GM10248 (cell line): ENCODE measurements at regions not wholly inside any gene's neighbourhood (a gene's known extent, or its start where the extent isn't known, plus 50 kb on each side); places are given as distances from the start of the nearest gene placed in this dataset.

Experiments
- CTCF ChIA-PET: fragments of 300-600 bp; sonication (Branson Sonifier 250); formaldehyde crosslinking; extraction: SDS; loops from one replicate; lab custom pipeline; 2021; ENCODE audit warnings: antibody characterized with exemption; lab: Yijun Ruan, JAX
- POLR2A ChIA-PET: fragments of 350-650 bp; sonication (Branson Sonifier 250); formaldehyde crosslinking; extraction: SDS; loops from one replicate; lab custom pipeline; 2020; ENCODE audit warnings: antibody characterized with exemption; lab: Yijun Ruan, JAX
- DNase-seq: peaks from one replicate; pipeline ENCODE4 v3.0.0; 2012; ENCODE audit errors: extremely low spot score
- TF ChIP-seq, protein P1 (sequence below): IDR thresholded peaks from 2 replicates; pipeline ENCODE4 v1.5.1; 2012; ENCODE audit warnings: mild to moderate bottlenecking, low read depth; ENCODE audit errors: extremely low read depth, missing control alignments, control extremely low read depth

DNA sequence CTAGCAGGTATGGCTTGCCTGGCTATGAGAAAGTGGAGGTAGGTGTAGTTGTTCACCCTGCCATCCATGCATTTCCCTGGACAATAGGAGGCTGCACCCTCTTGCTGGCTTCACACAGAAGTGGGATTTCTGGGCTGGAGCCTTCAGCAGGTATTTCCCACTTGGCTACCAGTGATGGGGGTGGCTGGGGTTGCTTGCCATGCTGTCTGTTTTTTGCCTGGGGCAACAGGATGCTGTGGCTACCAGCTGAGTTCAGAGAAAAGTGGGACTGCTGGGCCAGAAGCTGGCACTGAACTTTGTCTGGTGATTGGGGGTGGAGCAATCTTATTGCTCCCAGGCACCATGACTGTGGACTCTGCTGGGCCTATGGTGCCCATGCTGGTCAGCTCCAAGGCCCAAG is 299.6 kb downstream of the FAM170A start:
- POLR2A ChIA-PET, result no interaction called here
- TF ChIP-seq, protein P1, sequence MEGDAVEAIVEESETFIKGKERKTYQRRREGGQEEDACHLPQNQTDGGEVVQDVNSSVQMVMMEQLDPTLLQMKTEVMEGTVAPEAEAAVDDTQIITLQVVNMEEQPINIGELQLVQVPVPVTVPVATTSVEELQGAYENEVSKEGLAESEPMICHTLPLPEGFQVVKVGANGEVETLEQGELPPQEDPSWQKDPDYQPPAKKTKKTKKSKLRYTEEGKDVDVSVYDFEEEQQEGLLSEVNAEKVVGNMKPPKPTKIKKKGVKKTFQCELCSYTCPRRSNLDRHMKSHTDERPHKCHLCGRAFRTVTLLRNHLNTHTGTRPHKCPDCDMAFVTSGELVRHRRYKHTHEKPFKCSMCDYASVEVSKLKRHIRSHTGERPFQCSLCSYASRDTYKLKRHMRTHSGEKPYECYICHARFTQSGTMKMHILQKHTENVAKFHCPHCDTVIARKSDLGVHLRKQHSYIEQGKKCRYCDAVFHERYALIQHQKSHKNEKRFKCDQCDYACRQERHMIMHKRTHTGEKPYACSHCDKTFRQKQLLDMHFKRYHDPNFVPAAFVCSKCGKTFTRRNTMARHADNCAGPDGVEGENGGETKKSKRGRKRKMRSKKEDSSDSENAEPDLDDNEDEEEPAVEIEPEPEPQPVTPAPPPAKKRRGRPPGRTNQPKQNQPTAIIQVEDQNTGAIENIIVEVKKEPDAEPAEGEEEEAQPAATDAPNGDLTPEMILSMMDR, result no peak
- CTCF ChIA-PET, result interaction anchor here (1.7 kb wide), 1 partner anchor 10 kb away, joined by 6 read pairs; no protein-coding TSS in a partner anchor
- no peak for DNase-seq

DNA sequence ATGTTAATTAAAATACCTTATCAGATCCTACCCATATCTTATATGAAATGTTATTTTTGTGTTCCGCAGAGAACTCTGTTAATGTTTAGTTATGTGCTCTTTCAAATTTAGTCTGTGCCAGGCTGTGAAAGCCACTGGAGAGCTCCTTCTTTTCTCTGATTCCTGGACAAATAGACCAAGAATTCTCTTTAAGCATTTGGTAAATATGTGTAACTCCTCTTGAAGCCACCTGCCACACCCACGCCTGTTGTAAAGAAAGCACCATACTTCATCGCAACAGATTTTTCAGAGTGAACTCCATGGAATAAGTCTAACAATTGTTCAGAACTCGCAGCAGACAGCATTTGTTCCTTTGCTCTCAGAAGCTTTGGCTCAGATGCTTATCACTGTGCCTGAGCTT is 301.1 kb downstream of the FAM170A start:
- no peak for DNase-seq
- POLR2A ChIA-PET, result no interaction called here
- TF ChIP-seq, protein P1, result no peak
- CTCF ChIA-PET, result interaction anchor here (1.6 kb wide), 1 partner anchor 9 kb away, joined by 5 read pairs; no protein-coding TSS in a partner anchor

DNA sequence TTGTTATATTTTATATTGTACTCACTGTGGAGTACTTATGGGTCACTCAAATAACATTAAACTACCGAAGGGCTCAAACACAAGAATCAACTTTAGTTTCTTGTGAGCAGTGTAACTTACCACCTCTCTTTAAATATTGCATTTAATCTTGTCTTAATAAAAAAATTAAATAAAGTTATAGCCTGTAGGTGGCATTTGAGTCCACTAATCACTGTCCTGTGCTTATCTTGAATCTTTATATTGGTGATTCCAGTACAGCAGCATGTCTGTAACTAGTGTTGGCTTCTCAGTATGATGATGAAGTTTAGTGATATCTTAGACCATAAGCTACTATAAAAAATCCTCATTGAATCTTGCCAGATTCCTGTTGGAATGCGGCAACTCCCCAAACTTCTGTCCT is 313.8 kb downstream of the FAM170A start:
- ChIA-PET POLR2A (no interaction called here), CTCF (interaction anchor here (1.3 kb wide), 1 partner anchor 9 kb away, joined by 3 read pairs; no protein-coding TSS in a partner anchor)
- TF ChIP-seq, protein P1, result no peak
- no peak for DNase-seq

DNA sequence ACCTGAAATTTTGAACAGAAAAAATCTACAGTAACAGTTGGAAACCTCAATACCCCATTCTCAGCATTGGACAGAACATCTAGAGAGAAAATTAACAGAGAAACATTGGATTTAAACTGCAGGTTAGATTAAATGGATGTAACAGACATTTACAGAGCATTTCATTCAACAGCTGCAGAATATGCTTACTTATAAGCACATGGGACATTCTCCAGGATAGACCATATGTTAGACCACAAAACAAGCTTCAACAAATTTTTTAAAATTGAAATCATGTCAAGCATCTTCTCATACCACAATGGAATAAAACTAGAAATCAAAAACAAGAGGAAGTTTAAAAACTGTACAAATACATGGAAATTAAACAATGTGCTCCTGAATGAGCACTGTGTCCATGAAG is 316.3 kb downstream of the FAM170A start:
- POLR2A ChIA-PET, result no interaction called here
- CTCF ChIA-PET, result no interaction called here
- DNase-seq, result no peak
- TF ChIP-seq, protein P1, result no peak

DNA sequence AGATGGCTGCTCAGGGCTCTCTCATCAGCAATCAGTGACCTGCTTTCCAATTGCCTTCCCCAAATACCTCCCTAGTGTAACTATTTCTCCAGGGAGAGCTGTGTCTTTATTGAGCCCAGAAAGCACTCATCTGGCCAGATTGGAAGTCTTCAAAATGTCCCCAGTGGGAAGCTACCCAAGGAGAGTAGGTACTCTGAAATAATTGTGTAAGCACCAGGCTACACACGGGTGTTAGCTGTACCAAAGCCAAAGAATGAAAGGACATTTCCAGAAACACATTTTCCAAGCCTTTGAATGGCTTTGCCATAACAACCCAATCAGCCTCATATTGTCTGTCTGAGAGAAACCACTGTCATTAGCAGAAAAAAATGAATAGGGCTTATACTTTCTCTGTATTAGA is 318.8 kb downstream of the FAM170A start:
- CTCF ChIA-PET, result interaction anchor here (1.2 kb wide), 1 partner anchor 12 kb away, joined by 4 read pairs; no protein-coding TSS in a partner anchor
- TF ChIP-seq, protein P1, result no peak
- POLR2A ChIA-PET, result no interaction called here
- DNase-seq, result no peak

DNA sequence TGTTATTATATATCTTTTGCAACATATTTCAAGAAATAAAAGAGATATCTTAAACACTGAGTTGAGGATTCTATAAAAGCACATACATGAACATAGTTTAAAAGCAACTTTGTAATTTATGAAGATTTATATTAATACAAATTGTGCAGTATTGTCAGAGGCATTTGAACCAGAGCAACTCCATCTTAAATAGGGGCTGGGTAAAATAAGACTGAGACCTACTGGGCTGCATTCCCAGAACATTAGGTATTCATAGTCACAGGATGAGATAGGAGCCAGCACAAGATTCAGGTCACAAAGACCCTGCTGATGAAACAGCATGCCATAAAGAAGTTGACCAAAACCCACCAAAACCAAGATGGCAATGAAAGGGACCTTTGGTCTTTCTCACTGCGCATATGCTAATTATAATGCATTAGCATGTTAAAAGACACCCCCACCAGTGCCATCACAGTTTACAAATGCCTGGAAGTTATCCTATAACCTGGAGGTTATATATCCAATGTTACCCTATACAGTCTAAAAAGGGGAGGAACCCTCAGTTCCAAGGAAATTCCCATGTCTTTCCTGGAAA is 320.2 kb downstream of the FAM170A start:
- DNase-seq, result no peak
- POLR2A ChIA-PET, result no interaction called here
- TF ChIP-seq, protein P1, result no peak
- CTCF ChIA-PET, result interaction anchor here (3.5 kb wide), 1 partner anchor 10 kb away, joined by 21 read pairs; no protein-coding TSS in a partner anchor
